ENCODE measurements at regions not wholly inside any gene's neighbourhood (a gene's known extent, or its start where the extent isn't known, plus 50 kb on each side); places are given as distances from the start of the nearest gene placed in this dataset.

GRCh38 chr9:31674264-31674663, 710.2 kb upstream of the ACO1 start (continued):
- TF ChIP-seq GTF2F1 (IDR thresholded peaks at IDR 0.05; ENCODE audit: borderline replicate concordance, low read depth, low read length), result no peak
- no peak for TF ChIP-seq CTBP2 (IDR thresholded peaks at IDR 0.05; ENCODE audit: borderline replicate concordance, insufficient read depth, insufficient read length, low read length)
- no peak for TF ChIP-seq TAF1 (IDR thresholded peaks at IDR 0.05; ENCODE audit: low read depth, low read length)
- no peak for TF ChIP-seq SUZ12 (IDR thresholded peaks at IDR 0.05; ENCODE audit: low read length)
- no peak for TF ChIP-seq EZH2 (IDR thresholded peaks at IDR 0.05; ENCODE audit: low read depth, low read length, severe bottlenecking)
